ENCODE measurements at regions not wholly inside any gene's neighbourhood (a gene's known extent, or its start where the extent isn't known, plus 50 kb on each side); places are given as distances from the start of the nearest gene placed in this dataset.
A peak's percentile ranks its signal among the peaks of the same experiment; 100 is the strongest.
"Not testable (repeated sequence)": the region's sequence is repeated elsewhere in the genome, so short reads cannot be mapped to it uniquely, and the experiment has no call there.

GRCh38 chr13:50170447-50171037 lies 155.3 kb downstream of the KCNRG start:
- Histone ChIP-seq H3K27me3 (no peaks in the 10 kb centered on the region), H3K27ac (no peak overlapping the region), H3K9me3 (no peaks in the 10 kb centered on the region), H3K4me3 (no peak overlapping the region), H3K36me3 (no peaks in the 10 kb centered on the region), H3K4me1 (no peaks in the 10 kb centered on the region)
- DNase-seq (ENCODE audit: low spot score in 2 of 2), result no peak
- intact Hi-C loops (cut with DNase I), result loop anchor here (5.0 kb wide), 1 partner anchor 362 kb away; no protein-coding TSS in a partner anchor
- peak; percentile 29 to 50 (median 35) for TF ChIP-seq CTCF (IDR thresholded peaks at IDR 0.05)

GRCh38 chr13:50171590-50172282 lies 156.5 kb downstream of the KCNRG start:
- Histone ChIP-seq H3K36me3 (no peaks in the 10 kb centered on the region), H3K4me1 (no peaks in the 10 kb centered on the region), H3K4me3 (no peak overlapping the region), H3K27me3 (no peaks in the 10 kb centered on the region), H3K27ac (no peak overlapping the region), H3K9me3 (no peaks in the 10 kb centered on the region)
- TF ChIP-seq CTCF (IDR thresholded peaks at IDR 0.05), result no peak
- intact Hi-C loops (cut with DNase I), result loop anchor here (5.0 kb wide), 1 partner anchor 361 kb away; no protein-coding TSS in a partner anchor
- DNase-seq (ENCODE audit: low spot score in 2 of 2), result no peak

- H3K27me3 ChIP-seq; H3K4me3 ChIP-seq; H3K9me3 ChIP-seq; H3K27ac ChIP-seq; H3K4me1 ChIP-seq; H3K36me3 ChIP-seq; DNase-seq (ENCODE audit: low spot score in 2 of 2): not testable (repeated sequence)
- intact Hi-C loops (cut with DNase I), result loop anchor here (5.0 kb wide), 1 partner anchor 359 kb away; no protein-coding TSS in a partner anchor
These were observed 157.8 kb downstream of the KCNRG start for GRCh38 chr13:50173045-50173444.

- Histone ChIP-seq H3K4me1 (no peaks in the 10 kb centered on the region), H3K27ac (no peak overlapping the region), H3K36me3 (no peaks in the 10 kb centered on the region), H3K27me3 (no peaks in the 10 kb centered on the region), H3K9me3 (no peaks in the 10 kb centered on the region), H3K4me3 (no peak overlapping the region)
- TF ChIP-seq CTCF (IDR thresholded peaks at IDR 0.05), result no peak
- DNase-seq (ENCODE audit: low spot score in 2 of 2), result no peak
- intact Hi-C loops (cut with DNase I), result loop anchor here (5.0 kb wide), 1 partner anchor 358 kb away; no protein-coding TSS in a partner anchor
These were observed 159.4 kb downstream of the KCNRG start for GRCh38 chr13:50174630-50175029.

- intact Hi-C loops (cut with DNase I), result no loop called here
- Histone ChIP-seq H3K27ac (no peak overlapping the region), H3K27me3 (no peaks in the 10 kb centered on the region), H3K4me1 (no peaks in the 10 kb centered on the region), H3K9me3 (no peaks in the 10 kb centered on the region), H3K4me3 (no peak overlapping the region), H3K36me3 (no peaks in the 10 kb centered on the region)
- no peak for DNase-seq (ENCODE audit: low spot score in 2 of 2)
- no peak for TF ChIP-seq CTCF (IDR thresholded peaks at IDR 0.05)
These were observed 164.7 kb downstream of the KCNRG start for GRCh38 chr13:50179977-50180376.

GRCh38 chr13:50185769-50186763 lies 170.8 kb downstream of the KCNRG start:
- H3K4me3 ChIP-seq; H3K36me3 ChIP-seq; H3K9me3 ChIP-seq; DNase-seq (ENCODE audit: low spot score in 2 of 2); intact Hi-C loops (cut with DNase I); H3K27ac ChIP-seq; H3K4me1 ChIP-seq; H3K27me3 ChIP-seq: not testable (repeated sequence)
